GM23248 (cell line): ENCODE measurements at regions not wholly inside any gene's neighbourhood (a gene's known extent, or its start where the extent isn't known, plus 50 kb on each side); places are given as distances from the start of the nearest gene placed in this dataset.

Source experiments
- EZH2 ChIP-seq: fragments of 200-600 bp; sonication (generic); IDR thresholded peaks from 2 replicates; pipeline ENCODE4 v1.6.1; 2018; ENCODE audit warnings: antibody characterized with exemption, mild to moderate bottlenecking; ENCODE audit not compliant: insufficient read depth, poor library complexity, severe bottlenecking
- EZH2phosphoT487 ChIP-seq: fragments of 200-600 bp; sonication (generic); IDR thresholded peaks from 2 replicates; pipeline ENCODE4 v1.6.1; 2018; ENCODE audit warnings: antibody characterized with exemption, moderate library complexity, mild to moderate bottlenecking, low read depth; ENCODE audit not compliant: insufficient read depth

- TF ChIP-seq EZH2phosphoT487 (no peak), EZH2 (no peak)
Measured at GRCh38 chr4:156419080-156419685, 465.5 kb upstream of the CTSO start.
